Muscle layer of colon (tissue), 2 donors: ENCODE measurements at regions not wholly inside any gene's neighbourhood (a gene's known extent, or its start where the extent isn't known, plus 50 kb on each side); places are given as distances from the start of the nearest gene placed in this dataset.
"Not testable (repeated sequence)": the region's sequence is repeated elsewhere in the genome, so short reads cannot be mapped to it uniquely, and the experiment has no call there.

Experiments
- H3K27ac ChIP-seq: one replicate; pipeline ENCODE4 v1.7.0; 2013; ENCODE audit warnings: low read depth, mild to moderate bottlenecking, low read length, moderate library complexity
- H3K27me3 ChIP-seq, 2 donors: one replicate each; pipeline ENCODE4 v1.7.0; 2013; ENCODE audit warnings: low read length in 2 of 2, mild to moderate bottlenecking in 2 of 2; ENCODE audit not compliant: insufficient read depth in 2 of 2, control insufficient read depth in 1 of 2
- H3K36me3 ChIP-seq: one replicate; pipeline ENCODE4 v1.7.0; 2013; ENCODE audit warnings: mild to moderate bottlenecking, low read length; ENCODE audit not compliant: insufficient read depth
- H3K4me1 ChIP-seq: one replicate; pipeline ENCODE4 v1.7.0; 2013; ENCODE audit warnings: mild to moderate bottlenecking, low read length; ENCODE audit not compliant: insufficient read depth
- H3K4me3 ChIP-seq, 2 donors: one replicate each; pipeline ENCODE4 v1.7.0; 2013; ENCODE audit warnings: low read length in 2 of 2, low read depth in 1 of 2, mild to moderate bottlenecking in 1 of 2, moderate library complexity in 1 of 2
- H3K9ac ChIP-seq: one replicate; pipeline ENCODE4 v1.7.0; 2013; ENCODE audit warnings: low read length
- H3K9me3 ChIP-seq: one replicate; pipeline ENCODE4 v1.7.0; 2013; ENCODE audit warnings: mild to moderate bottlenecking, low read length
- donor health status: abdominal sarcoma.
- donor health status: Adenocarcinoma of cecum.

GRCh38 chr20:53783768-53784167 is 190.1 kb upstream of the ZNF217 start:
- H3K4me3 ChIP-seq: no peak overlapping the region
- no peaks in the 10 kb centered on the region for H3K9me3 ChIP-seq
- no peak overlapping the region for H3K27ac ChIP-seq
- H3K27me3 ChIP-seq: no peaks in the 10 kb centered on the region
- H3K4me1 ChIP-seq: no peaks in the 10 kb centered on the region
- no peaks in the 10 kb centered on the region for H3K36me3 ChIP-seq
- no peak overlapping the region for H3K9ac ChIP-seq

GRCh38 chr20:53782612-53783246 is 189.1 kb upstream of the ZNF217 start:
- H3K9me3 ChIP-seq: no peaks in the 10 kb centered on the region
- H3K9ac ChIP-seq: no peak overlapping the region
- H3K36me3 ChIP-seq: no peaks in the 10 kb centered on the region
- H3K4me1 ChIP-seq: no peaks in the 10 kb centered on the region
- no peaks in the 10 kb centered on the region for H3K27me3 ChIP-seq
- H3K4me3 ChIP-seq: no peak overlapping the region
- no peak overlapping the region for H3K27ac ChIP-seq

- Histone ChIP-seq H3K4me3 (no peak overlapping the region), H3K9ac (no peak overlapping the region), H3K27me3 (no peaks in the 10 kb centered on the region), H3K9me3 (no peaks in the 10 kb centered on the region), H3K36me3 (no peaks in the 10 kb centered on the region), H3K4me1 (no peaks in the 10 kb centered on the region), H3K27ac (no peak overlapping the region)
Observed at GRCh38 chr20:53779822-53780221, 186.2 kb upstream of the ZNF217 start.

- Histone ChIP-seq H3K9ac (no peak overlapping the region), H3K27ac (no peak overlapping the region), H3K9me3 (no peaks in the 10 kb centered on the region), H3K4me3 (no peak overlapping the region), H3K27me3 (no peaks in the 10 kb centered on the region), H3K4me1 (peaks cover 7% of the 10 kb centered on the region), H3K36me3 (no peaks in the 10 kb centered on the region)
Observed at GRCh38 chr20:53778736-53779135, 185.1 kb upstream of the ZNF217 start.

GRCh38 chr20:53778041-53778516 is 184.4 kb upstream of the ZNF217 start:
- Histone ChIP-seq H3K27me3 (no peaks in the 10 kb centered on the region), H3K36me3 (no peaks in the 10 kb centered on the region), H3K9ac (no peak overlapping the region), H3K4me1 (peaks cover 14% of the 10 kb centered on the region), H3K4me3 (no peak overlapping the region), H3K9me3 (no peaks in the 10 kb centered on the region), H3K27ac (no peak overlapping the region)

- not testable (repeated sequence) for H3K4me3 ChIP-seq, H3K36me3 ChIP-seq, H3K9me3 ChIP-seq, H3K27me3 ChIP-seq, H3K27ac ChIP-seq, H3K9ac ChIP-seq
- H3K4me1 ChIP-seq: peaks cover 14% of the 10 kb centered on the region
Observed at GRCh38 chr20:53777402-53777801, 183.8 kb upstream of the ZNF217 start.

- H3K9ac ChIP-seq: no peak overlapping the region
- H3K27ac ChIP-seq: no peak overlapping the region
- H3K9me3 ChIP-seq: no peaks in the 10 kb centered on the region
- no peaks in the 10 kb centered on the region for H3K27me3 ChIP-seq
- no peaks in the 10 kb centered on the region for H3K36me3 ChIP-seq
- no peak overlapping the region for H3K4me3 ChIP-seq
- peaks cover 14% of the 10 kb centered on the region for H3K4me1 ChIP-seq
Observed at GRCh38 chr20:53776858-53777257, 183.2 kb upstream of the ZNF217 start.

GRCh38 chr20:53774461-53775203 is 181.0 kb upstream of the ZNF217 start:
- Histone ChIP-seq H3K9ac (no peak overlapping the region), H3K36me3 (no peaks in the 10 kb centered on the region), H3K4me3 (no peak overlapping the region), H3K27ac (peak overlapping the region; percentile 53), H3K9me3 (no peaks in the 10 kb centered on the region), H3K27me3 (no peaks in the 10 kb centered on the region), H3K4me1 (peaks cover 14% of the 10 kb centered on the region)

GRCh38 chr20:53773792-53774401 is 180.3 kb upstream of the ZNF217 start:
- Histone ChIP-seq H3K36me3 (no peaks in the 10 kb centered on the region), H3K4me3 (no peak overlapping the region), H3K9ac (no peak overlapping the region), H3K27ac (peak overlapping the region; percentile 53), H3K9me3 (no peaks in the 10 kb centered on the region), H3K4me1 (peaks cover 14% of the 10 kb centered on the region), H3K27me3 (no peaks in the 10 kb centered on the region)

- not testable (repeated sequence) for H3K9me3 ChIP-seq, H3K27me3 ChIP-seq, H3K27ac ChIP-seq, H3K4me3 ChIP-seq, H3K36me3 ChIP-seq, H3K9ac ChIP-seq
- H3K4me1 ChIP-seq: peaks cover 14% of the 10 kb centered on the region
Observed at GRCh38 chr20:53773066-53773791, 179.6 kb upstream of the ZNF217 start.

- Histone ChIP-seq H3K9me3 (no peaks in the 10 kb centered on the region), H3K4me3 (no peak overlapping the region), H3K36me3 (no peaks in the 10 kb centered on the region), H3K27me3 (no peaks in the 10 kb centered on the region), H3K4me1 (peaks cover 10% of the 10 kb centered on the region), H3K9ac (no peak overlapping the region), H3K27ac (no peak overlapping the region)
Observed at GRCh38 chr20:53769041-53769440, 175.4 kb upstream of the ZNF217 start.
